Lung (tissue), 11 donors: ENCODE measurements at regions not wholly inside any gene's neighbourhood (a gene's known extent, or its start where the extent isn't known, plus 50 kb on each side); places are given as distances from the start of the nearest gene placed in this dataset.
"Not testable (repeated sequence)": the region's sequence is repeated elsewhere in the genome, so short reads cannot be mapped to it uniquely, and the experiment has no call there.

ENCODE experiments used
- ATAC-seq: fragments of 200-7000 bp; cut with Tn5 transposase; one replicate; pipeline ENCODE4 v1.9.1; 2020; ENCODE audit warnings: moderate number of reproducible peaks; ENCODE audit not compliant: insufficient read depth, low FRiP score
- DNase-seq, 3 donors: peaks; one replicate each; pipeline ENCODE4 v3.0.0-alpha.2; 2013 to 2017
- H3K27ac ChIP-seq, 2 donors: one replicate each; pipeline ENCODE4 v1.5.1; 2013; ENCODE audit warnings: mild to moderate bottlenecking in 2 of 2, moderate library complexity in 2 of 2, control low read depth in 1 of 2, inconsistent platforms in 1 of 2, low read depth in 1 of 2, low read length in 1 of 2
- H3K27me3 ChIP-seq, 3 donors: one replicate each; pipeline ENCODE4 v1.5.1; 2013; ENCODE audit warnings: low read length in 2 of 3; ENCODE audit not compliant: control insufficient read depth in 3 of 3, insufficient read depth in 3 of 3
- H3K36me3 ChIP-seq, 4 donors: one replicate each; pipeline ENCODE4 v1.5.1; 2013; ENCODE audit warnings: low read length in 4 of 4, mild to moderate bottlenecking in 1 of 4, moderate library complexity in 1 of 4; ENCODE audit not compliant: control insufficient read depth in 4 of 4, insufficient read depth in 4 of 4
- H3K4me1 ChIP-seq, 5 donors: one replicate each; pipeline ENCODE4 v1.5.1; 2013; ENCODE audit warnings: low read length in 5 of 5, mild to moderate bottlenecking in 2 of 5, moderate library complexity in 1 of 5; ENCODE audit not compliant: control insufficient read depth in 5 of 5, insufficient read depth in 5 of 5
- H3K4me3 ChIP-seq: one replicate; pipeline ENCODE4 v1.5.1; 2013; ENCODE audit warnings: mild to moderate bottlenecking, control low read depth, moderate library complexity
- H3K9ac ChIP-seq, 2 donors: one replicate each; pipeline ENCODE4 v1.5.1; 2013; ENCODE audit warnings: low read length in 2 of 2, control low read depth in 1 of 2; ENCODE audit not compliant: insufficient read depth in 1 of 2
- H3K9me3 ChIP-seq, 4 donors: one replicate each; pipeline ENCODE4 v1.5.1; 2013; ENCODE audit warnings: low read length in 3 of 4, mild to moderate bottlenecking in 1 of 4, moderate library complexity in 1 of 4; ENCODE audit not compliant: control insufficient read depth in 4 of 4, insufficient read depth in 3 of 4
- CTCF ChIP-seq: IDR thresholded peaks from 2 replicates; pipeline ENCODE4 v1.5.1; 2012; ENCODE audit warnings: mild to moderate bottlenecking; ENCODE audit errors: control extremely low read depth, extremely low read depth
- WGBS, 2 donors: extraction: QIAGEN DNeasy Blood & Tissue Kit; methylation state at CpG; one replicate each; pipeline ENCODE4 v1.1.7; 2013; 5-methylcytosine and 5-hydroxymethylcytosine counted together
- donor health status: control.
- donor health status: control.
- donor health status: Bipolar disorder and iron deficiency.
- donor health status: healthy.
- donor health status: DM: yes; HTN: yes; CAD: no.

- DNase-seq (no peak), ATAC-seq (no peak)
- Histone ChIP-seq H3K4me1 (no peaks in the 10 kb centered on the region), H3K9me3 (no peaks in the 10 kb centered on the region), H3K36me3 (no peaks in the 10 kb centered on the region), H3K27me3 (no peaks in the 10 kb centered on the region), H3K27ac (no peak overlapping the region), H3K4me3 (no peak overlapping the region), H3K9ac (no peak overlapping the region)
- 92 to 95% methylated on average over 7 of the region's 7 CpGs for WGBS, 2 donors
- TF ChIP-seq CTCF, result no peak
Measured at GRCh38 chr7:80997841-80998240, 79.0 kb upstream of the SEMA3C start.

- not testable (repeated sequence) for H3K36me3 ChIP-seq, H3K27me3 ChIP-seq, DNase-seq, H3K9ac ChIP-seq, ATAC-seq, H3K9me3 ChIP-seq, H3K27ac ChIP-seq, H3K4me1 ChIP-seq, H3K4me3 ChIP-seq
- 83 to 94% methylated on average over 2 of the region's 2 CpGs for WGBS, 2 donors
Measured at GRCh38 chr7:80996236-80996635, 77.4 kb upstream of the SEMA3C start.

- Histone ChIP-seq H3K27ac (no peak overlapping the region), H3K4me3 (no peak overlapping the region), H3K9me3 (no peaks in the 10 kb centered on the region), H3K9ac (no peak overlapping the region), H3K4me1 (no peaks in the 10 kb centered on the region), H3K27me3 (no peaks in the 10 kb centered on the region), H3K36me3 (no peaks in the 10 kb centered on the region)
- TF ChIP-seq CTCF, result no peak
- no peak for DNase-seq
- no peak for ATAC-seq
- 82 to 87% methylated on average over 5 of the region's 5 CpGs for WGBS, 2 donors
Measured at GRCh38 chr7:80991654-80992053, 72.8 kb upstream of the SEMA3C start.

- H3K27ac ChIP-seq, result no peak overlapping the region
- WGBS, 2 donors, result 62 to 76% methylated on average over 1 of the region's 1 CpG
- H3K4me1 ChIP-seq, result peaks cover 0 to 6% (median 0%) of the 10 kb centered on the region in 5 donors
Measured at GRCh38 chr7:80984619-80985018, 65.8 kb upstream of the SEMA3C start.

More at GRCh38 chr7:80984619-80985018, 65.8 kb upstream of the SEMA3C start:
- Histone ChIP-seq H3K36me3 (no peaks in the 10 kb centered on the region), H3K9me3 (peaks cover 0 to 2% (median 0%) of the 10 kb centered on the region in 4 donors), H3K4me3 (no peak overlapping the region), H3K27me3 (no peaks in the 10 kb centered on the region), H3K9ac (no peak overlapping the region)
- TF ChIP-seq CTCF, result no peak
- no peak for ATAC-seq
- DNase-seq, result peak in 2 of 3 donors; percentile 9 to 26
